ENCODE measurements at regions not wholly inside any gene's neighbourhood (a gene's known extent, or its start where the extent isn't known, plus 50 kb on each side); places are given as distances from the start of the nearest gene placed in this dataset.

GRCh38 chr1:98253145-98253544, 332.3 kb upstream of the DPYD start:
- no peak for DNase-seq
- TF ChIP-seq POLR2A (IDR thresholded peaks at IDR 0.05), result no peak
- TF ChIP-seq CTCF (IDR thresholded peaks at IDR 0.05), result no peak
- no peaks in the 10 kb centered on the region for H3K36me3 ChIP-seq
- intact Hi-C loops (cut with DNase I), result no loop called here
- H3K27me3 ChIP-seq, result no peaks in the 10 kb centered on the region
- H3K27ac ChIP-seq, result no peak overlapping the region
- H3K4me1 ChIP-seq, result no peaks in the 10 kb centered on the region
- no peak for ATAC-seq
- H3K4me3 ChIP-seq, result no peak overlapping the region
- no peaks in the 10 kb centered on the region for H3K9me3 ChIP-seq
- WGBS (ENCODE audit: insufficient coverage, low coverage, low lambda C conversion rate, missing lambda C conversion rate), result 70% methylated on average over 3 of the region's 3 CpGs

GRCh38 chr1:98251497-98251896, 330.7 kb upstream of the DPYD start:
- no peaks in the 10 kb centered on the region for H3K9me3 ChIP-seq
- ATAC-seq, result no peak
- DNase-seq, result no peak
- WGBS (ENCODE audit: insufficient coverage, low coverage, low lambda C conversion rate, missing lambda C conversion rate), result no CpG with 5 or more reads among the region's 2 CpGs
- TF ChIP-seq CTCF (IDR thresholded peaks at IDR 0.05) (no peak), POLR2A (IDR thresholded peaks at IDR 0.05) (no peak)
- H3K4me3 ChIP-seq, result no peak overlapping the region
- no peaks in the 10 kb centered on the region for H3K36me3 ChIP-seq
- H3K27me3 ChIP-seq, result no peaks in the 10 kb centered on the region
- intact Hi-C loops (cut with DNase I), result no loop called here
- H3K27ac ChIP-seq, result no peak overlapping the region
- no peaks in the 10 kb centered on the region for H3K4me1 ChIP-seq

GRCh38 chr1:98232678-98233077, 311.8 kb upstream of the DPYD start:
- H3K4me1 ChIP-seq, result no peaks in the 10 kb centered on the region
- WGBS (ENCODE audit: insufficient coverage, low coverage, low lambda C conversion rate, missing lambda C conversion rate), result 60% methylated on average over 1 of the region's 3 CpGs
- no peaks in the 10 kb centered on the region for H3K9me3 ChIP-seq
- no peaks in the 10 kb centered on the region for H3K27me3 ChIP-seq
- DNase-seq (no peak), ATAC-seq (no peak)
- TF ChIP-seq CTCF (IDR thresholded peaks at IDR 0.05) (no peak), POLR2A (IDR thresholded peaks at IDR 0.05) (no peak)
- H3K4me3 ChIP-seq, result no peak overlapping the region
- no peaks in the 10 kb centered on the region for H3K36me3 ChIP-seq
- intact Hi-C loops (cut with DNase I), result no loop called here
- H3K27ac ChIP-seq, result no peak overlapping the region

- no peak for DNase-seq
- Histone ChIP-seq H3K9me3 (no peaks in the 10 kb centered on the region), H3K36me3 (no peaks in the 10 kb centered on the region), H3K4me3 (no peak overlapping the region), H3K27ac (no peak overlapping the region), H3K27me3 (no peaks in the 10 kb centered on the region), H3K4me1 (no peaks in the 10 kb centered on the region)
- no peak for TF ChIP-seq CTCF (IDR thresholded peaks at IDR 0.05)
- no peak for TF ChIP-seq POLR2A (IDR thresholded peaks at IDR 0.05)
- 68% methylated on average over 1 of the region's 1 CpG for WGBS (ENCODE audit: insufficient coverage, low coverage, low lambda C conversion rate, missing lambda C conversion rate)
- intact Hi-C loops (cut with DNase I), result no loop called here
- ATAC-seq, result no peak
Observed at GRCh38 chr1:98222706-98223105, 301.9 kb upstream of the DPYD start.

- H3K36me3 ChIP-seq, result no peaks in the 10 kb centered on the region
- no peaks in the 10 kb centered on the region for H3K9me3 ChIP-seq
- H3K4me3 ChIP-seq, result no peak overlapping the region
- no peaks in the 10 kb centered on the region for H3K4me1 ChIP-seq
- 68% methylated on average over 3 of the region's 3 CpGs for WGBS (ENCODE audit: insufficient coverage, low coverage, low lambda C conversion rate, missing lambda C conversion rate)
- TF ChIP-seq POLR2A (IDR thresholded peaks at IDR 0.05), result no peak
- TF ChIP-seq CTCF (IDR thresholded peaks at IDR 0.05), result no peak
- intact Hi-C loops (cut with DNase I), result no loop called here
- DNase-seq (no peak), ATAC-seq (no peak)
- H3K27me3 ChIP-seq, result no peaks in the 10 kb centered on the region
- H3K27ac ChIP-seq, result no peak overlapping the region
Observed at GRCh38 chr1:98221923-98222322, 301.1 kb upstream of the DPYD start.
